HUES64 (cell line): ENCODE measurements at regions not wholly inside any gene's neighbourhood (a gene's known extent, or its start where the extent isn't known, plus 50 kb on each side); places are given as distances from the start of the nearest gene placed in this dataset.

Experiments used
- H3K27ac ChIP-seq: 2 replicates; pipeline ENCODE4 v1.7.0; 2013; ENCODE audit warnings: low read depth, low read length, inconsistent platforms
- H3K27me3 ChIP-seq: 2 replicates; pipeline ENCODE4 v1.6.1; 2013; ENCODE audit warnings: mild to moderate bottlenecking, low read length; ENCODE audit not compliant: insufficient read depth
- H3K36me3 ChIP-seq: 2 replicates; pipeline ENCODE4 v1.6.1; 2013; ENCODE audit warnings: mild to moderate bottlenecking, low read length; ENCODE audit not compliant: insufficient read depth
- H3K4me1 ChIP-seq: 2 replicates; pipeline ENCODE4 v1.6.1; 2013; ENCODE audit warnings: mild to moderate bottlenecking, low read length, moderate library complexity; ENCODE audit not compliant: insufficient read depth
- H3K4me3 ChIP-seq: 2 replicates; pipeline ENCODE4 v1.5.1; 2013; ENCODE audit warnings: mild to moderate bottlenecking, low read length, moderate library complexity
- H3K9ac ChIP-seq: 2 replicates; pipeline ENCODE4 v1.6.1; 2013; ENCODE audit warnings: mild to moderate bottlenecking, low read depth, low read length
- H3K9me3 ChIP-seq: 2 replicates; pipeline ENCODE4 v1.6.1; 2013; ENCODE audit warnings: low read depth, low read length; ENCODE audit not compliant: insufficient read depth
- WGBS: fragments of 150-250, 120-280 bp; methylation state at CpG from one replicate; pipeline ENCODE4 v1.1.7; 2013; ENCODE audit warnings: missing lambda C conversion rate; 5-methylcytosine and 5-hydroxymethylcytosine counted together

GRCh38 chr2:34340307-34340706 lies 741.2 kb upstream of the FAM98A start:
- Histone ChIP-seq H3K9me3 (no peaks in the 10 kb centered on the region), H3K36me3 (no peaks in the 10 kb centered on the region), H3K27me3 (no peaks in the 10 kb centered on the region), H3K9ac (no peak overlapping the region), H3K4me3 (no peak overlapping the region), H3K27ac (no peak overlapping the region), H3K4me1 (no peaks in the 10 kb centered on the region)
- WGBS: no CpG with 5 or more reads among the region's 1 CpG

GRCh38 chr2:34337735-34338134 lies 738.6 kb upstream of the FAM98A start:
- WGBS: 94% methylated on average over 3 of the region's 3 CpGs
- Histone ChIP-seq H3K9me3 (no peaks in the 10 kb centered on the region), H3K9ac (no peak overlapping the region), H3K27me3 (no peaks in the 10 kb centered on the region), H3K4me1 (no peaks in the 10 kb centered on the region), H3K36me3 (no peaks in the 10 kb centered on the region), H3K4me3 (no peak overlapping the region), H3K27ac (no peak overlapping the region)

GRCh38 chr2:34332813-34333212 lies 733.7 kb upstream of the FAM98A start:
- Histone ChIP-seq H3K9me3 (no peaks in the 10 kb centered on the region), H3K27ac (no peak overlapping the region), H3K4me3 (no peak overlapping the region), H3K9ac (no peak overlapping the region), H3K36me3 (no peaks in the 10 kb centered on the region), H3K27me3 (no peaks in the 10 kb centered on the region), H3K4me1 (no peaks in the 10 kb centered on the region)
- 93% methylated on average over 2 of the region's 2 CpGs for WGBS

GRCh38 chr2:34320056-34320455 lies 721.0 kb upstream of the FAM98A start:
- H3K27me3 ChIP-seq: no peaks in the 10 kb centered on the region
- no peak overlapping the region for H3K9ac ChIP-seq
- WGBS: 85% methylated on average over 1 of the region's 2 CpGs
- H3K4me1 ChIP-seq: no peaks in the 10 kb centered on the region
- no peaks in the 10 kb centered on the region for H3K36me3 ChIP-seq
- no peaks in the 10 kb centered on the region for H3K9me3 ChIP-seq
- no peak overlapping the region for H3K27ac ChIP-seq
- no peak overlapping the region for H3K4me3 ChIP-seq

GRCh38 chr2:34317797-34318196 lies 718.7 kb upstream of the FAM98A start:
- H3K27ac ChIP-seq: no peak overlapping the region
- no peaks in the 10 kb centered on the region for H3K27me3 ChIP-seq
- 93% methylated on average over 2 of the region's 3 CpGs for WGBS
- H3K9me3 ChIP-seq: no peaks in the 10 kb centered on the region
- H3K4me1 ChIP-seq: no peaks in the 10 kb centered on the region
- H3K36me3 ChIP-seq: no peaks in the 10 kb centered on the region
- H3K4me3 ChIP-seq: no peak overlapping the region
- no peak overlapping the region for H3K9ac ChIP-seq

- Histone ChIP-seq H3K4me1 (no peaks in the 10 kb centered on the region), H3K36me3 (no peaks in the 10 kb centered on the region), H3K9ac (no peak overlapping the region), H3K27me3 (no peaks in the 10 kb centered on the region), H3K4me3 (no peak overlapping the region), H3K27ac (no peak overlapping the region), H3K9me3 (no peaks in the 10 kb centered on the region)
- WGBS: 100% methylated on average over 1 of the region's 1 CpG
These were observed 717.7 kb upstream of the FAM98A start for GRCh38 chr2:34316788-34317187.

- no peaks in the 10 kb centered on the region for H3K9me3 ChIP-seq
- no peaks in the 10 kb centered on the region for H3K4me1 ChIP-seq
- no peak overlapping the region for H3K9ac ChIP-seq
- no peaks in the 10 kb centered on the region for H3K36me3 ChIP-seq
- no CpG with 5 or more reads among the region's 1 CpG for WGBS
- H3K27ac ChIP-seq: no peak overlapping the region
- no peaks in the 10 kb centered on the region for H3K27me3 ChIP-seq
- no peak overlapping the region for H3K4me3 ChIP-seq
These were observed 712.7 kb upstream of the FAM98A start for GRCh38 chr2:34311816-34312215.

- H3K9ac ChIP-seq: no peak overlapping the region
- H3K27me3 ChIP-seq: no peaks in the 10 kb centered on the region
- WGBS: 98% methylated on average over 1 of the region's 2 CpGs
- no peaks in the 10 kb centered on the region for H3K4me1 ChIP-seq
- H3K36me3 ChIP-seq: no peaks in the 10 kb centered on the region
- H3K27ac ChIP-seq: no peak overlapping the region
- no peaks in the 10 kb centered on the region for H3K9me3 ChIP-seq
- no peak overlapping the region for H3K4me3 ChIP-seq
These were observed 709.0 kb upstream of the FAM98A start for GRCh38 chr2:34308140-34308539.

GRCh38 chr2:34307636-34308035 lies 708.5 kb upstream of the FAM98A start:
- Histone ChIP-seq H3K4me1 (no peaks in the 10 kb centered on the region), H3K9me3 (no peaks in the 10 kb centered on the region), H3K36me3 (no peaks in the 10 kb centered on the region), H3K27me3 (no peaks in the 10 kb centered on the region), H3K4me3 (no peak overlapping the region), H3K27ac (no peak overlapping the region), H3K9ac (no peak overlapping the region)
- 58% methylated on average over 3 of the region's 4 CpGs for WGBS

GRCh38 chr2:34306745-34307144 lies 707.6 kb upstream of the FAM98A start:
- Histone ChIP-seq H3K4me1 (no peaks in the 10 kb centered on the region), H3K27me3 (no peaks in the 10 kb centered on the region), H3K4me3 (no peak overlapping the region), H3K36me3 (no peaks in the 10 kb centered on the region), H3K27ac (no peak overlapping the region), H3K9me3 (no peaks in the 10 kb centered on the region), H3K9ac (no peak overlapping the region)

- no peaks in the 10 kb centered on the region for H3K9me3 ChIP-seq
- 95% methylated on average over 2 of the region's 3 CpGs for WGBS
These were observed 706.5 kb upstream of the FAM98A start for GRCh38 chr2:34305587-34305986.

GRCh38 chr2:34294961-34295360 lies 695.9 kb upstream of the FAM98A start:
- Histone ChIP-seq H3K4me1 (no peaks in the 10 kb centered on the region), H3K27ac (no peak overlapping the region), H3K36me3 (no peaks in the 10 kb centered on the region), H3K9me3 (no peaks in the 10 kb centered on the region), H3K9ac (no peak overlapping the region), H3K4me3 (no peak overlapping the region), H3K27me3 (no peaks in the 10 kb centered on the region)
- WGBS: 96% methylated on average over 4 of the region's 4 CpGs

More at GRCh38 chr2:34305587-34305986, 706.5 kb upstream of the FAM98A start:
- Histone ChIP-seq H3K27ac (no peak overlapping the region), H3K9ac (no peak overlapping the region), H3K27me3 (no peaks in the 10 kb centered on the region), H3K4me3 (no peak overlapping the region), H3K4me1 (no peaks in the 10 kb centered on the region), H3K36me3 (no peaks in the 10 kb centered on the region)
